HG03439 (cell line): ENCODE measurements at regions not wholly inside any gene's neighbourhood (a gene's known extent, or its start where the extent isn't known, plus 50 kb on each side); places are given as distances from the start of the nearest gene placed in this dataset.
"Not testable (repeated sequence)": the region's sequence is repeated elsewhere in the genome, so short reads cannot be mapped to it uniquely, and the experiment has no call there.

ENCODE experiments used
- ATAC-seq: cut with Tn5 transposase; IDR thresholded peaks from one replicate; pipeline ENCODE4 v1.9.1; 2021; ENCODE audit warnings: mild to moderate bottlenecking, moderate library complexity; ENCODE audit not compliant: unreplicated experiment

DNA sequence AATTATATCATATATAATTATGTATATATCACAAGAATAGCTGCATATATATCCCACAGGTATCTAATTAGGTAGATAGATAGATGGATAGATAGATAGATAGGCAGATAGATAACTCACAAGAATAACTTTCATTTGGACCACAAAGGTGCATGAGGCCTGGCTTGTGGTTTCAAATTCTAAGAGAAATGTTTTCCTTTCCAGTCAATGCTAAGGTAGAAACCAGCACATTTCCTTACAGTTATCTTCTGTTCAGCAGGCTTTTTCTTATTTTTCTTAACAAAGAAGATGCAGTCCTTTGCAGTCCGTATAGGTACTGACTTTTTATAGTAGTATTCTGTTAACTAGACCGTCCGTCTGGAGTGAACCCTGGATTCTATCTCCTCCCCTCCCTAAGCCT is 152.9 kb upstream of the ANKFN1 start:
- no peak for ATAC-seq

DNA sequence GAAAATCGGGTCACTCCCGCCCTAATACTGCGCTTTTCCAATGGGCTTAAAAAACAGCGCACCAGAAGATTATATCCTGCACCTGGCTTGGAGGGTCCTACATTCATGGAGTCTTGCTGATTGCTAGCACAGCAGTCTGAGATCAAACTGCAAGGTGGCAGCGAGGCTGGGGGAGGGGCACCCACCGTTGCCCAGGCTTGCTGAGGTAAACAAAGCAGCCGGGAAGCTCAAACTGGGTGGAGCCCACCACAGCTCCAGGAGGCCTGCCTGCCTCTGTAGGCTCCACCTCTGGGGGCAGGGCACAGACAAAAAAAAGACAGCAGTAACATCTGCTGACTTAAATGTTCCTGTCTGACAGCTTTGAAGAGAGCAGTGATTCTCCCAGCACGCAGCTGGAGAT is 150.6 kb upstream of the ANKFN1 start:
- ATAC-seq = not testable (repeated sequence)

DNA sequence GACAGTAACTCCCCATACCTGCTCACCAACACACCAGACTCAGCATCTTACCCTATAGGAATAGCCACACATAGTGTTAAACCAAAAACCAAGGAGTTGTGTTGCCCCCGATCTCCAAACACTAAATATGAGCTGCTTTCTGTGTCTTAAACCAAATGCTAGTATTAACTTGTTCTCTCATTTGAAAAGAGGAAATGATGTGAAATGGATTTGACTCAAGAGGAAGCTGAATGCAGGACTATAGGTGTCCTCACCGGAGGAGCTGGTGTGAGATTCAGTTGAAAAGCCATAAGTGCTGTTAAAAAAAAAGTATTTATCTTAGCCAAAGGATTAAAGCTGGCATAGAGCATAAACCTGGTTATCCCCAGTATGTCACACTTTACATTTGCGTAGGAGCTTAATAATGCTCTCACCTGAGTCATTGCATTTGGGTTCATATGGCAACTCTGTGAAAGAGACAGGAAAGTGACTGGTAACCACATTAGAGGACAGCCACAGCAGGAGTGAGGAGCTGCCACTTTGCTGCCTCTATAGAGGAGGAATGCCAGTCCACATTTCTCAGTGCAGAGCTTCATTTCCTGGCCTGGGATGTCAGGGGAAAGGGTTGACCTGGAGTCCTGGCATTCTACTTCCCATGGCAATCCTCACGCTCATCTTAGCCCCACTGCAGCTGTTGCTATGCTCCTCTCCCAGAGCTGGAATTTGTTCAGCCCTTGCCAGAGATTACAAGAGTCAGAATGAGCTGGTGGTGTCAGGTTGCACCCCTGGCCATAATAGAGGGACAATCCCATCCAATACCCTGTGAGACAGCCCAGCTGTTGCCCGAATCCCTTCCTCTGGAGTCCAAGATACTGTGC is 143.3 kb upstream of the ANKFN1 start:
- no peak for ATAC-seq

DNA sequence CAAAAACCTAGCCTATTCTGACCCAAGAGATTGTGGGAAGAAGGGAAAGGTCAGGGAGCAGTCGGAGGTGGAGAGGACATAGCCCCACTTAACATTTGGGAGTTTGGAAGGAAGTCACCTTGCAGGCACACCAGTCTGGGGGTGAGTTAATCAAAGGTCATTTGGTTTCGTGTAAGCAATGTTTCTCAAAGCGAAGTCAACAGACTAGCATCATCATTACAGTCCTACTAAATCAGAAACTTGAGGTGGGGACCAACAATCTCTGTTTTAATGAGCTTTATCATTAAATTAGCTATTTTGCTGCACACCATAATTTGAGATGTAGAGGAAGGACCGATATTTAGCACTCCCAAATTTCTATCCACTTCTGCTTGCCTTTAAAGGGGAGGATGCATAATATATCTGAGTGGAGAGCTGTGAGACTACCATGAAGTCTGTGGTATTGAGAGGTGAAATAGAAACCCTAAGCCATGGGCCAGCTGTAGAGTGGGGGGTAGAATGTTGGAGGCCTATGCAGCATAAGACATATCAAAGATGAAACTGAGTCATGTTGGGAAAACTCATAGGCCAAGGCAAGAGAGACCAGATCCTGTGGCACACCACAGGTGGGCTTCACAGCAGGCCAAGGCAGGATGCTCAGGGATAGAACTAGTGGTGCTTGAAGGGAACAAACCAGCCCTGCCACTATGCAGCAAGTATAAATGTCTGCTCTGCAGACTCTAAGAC is 141.7 kb upstream of the ANKFN1 start:
- ATAC-seq = no peak

DNA sequence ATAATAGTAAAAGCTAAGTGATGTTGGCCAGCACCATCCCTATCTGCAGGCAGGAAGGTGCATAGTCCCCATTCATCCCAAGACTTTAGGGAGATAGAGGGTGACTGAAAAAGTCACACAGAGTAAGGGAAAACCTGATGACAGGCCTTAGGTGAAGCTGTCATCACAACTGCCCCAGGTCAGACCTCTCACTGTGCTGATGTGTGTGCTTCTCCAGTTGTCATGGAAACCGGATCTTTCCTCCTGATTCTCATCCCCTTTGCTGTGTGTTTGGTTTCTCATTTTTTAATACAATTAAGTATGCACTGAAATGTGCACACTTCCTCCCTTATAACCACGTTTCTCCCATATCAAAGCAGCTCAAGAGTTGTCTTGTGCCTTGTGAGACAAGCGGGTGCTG is 135.1 kb upstream of the ANKFN1 start:
- ATAC-seq = no peak

DNA sequence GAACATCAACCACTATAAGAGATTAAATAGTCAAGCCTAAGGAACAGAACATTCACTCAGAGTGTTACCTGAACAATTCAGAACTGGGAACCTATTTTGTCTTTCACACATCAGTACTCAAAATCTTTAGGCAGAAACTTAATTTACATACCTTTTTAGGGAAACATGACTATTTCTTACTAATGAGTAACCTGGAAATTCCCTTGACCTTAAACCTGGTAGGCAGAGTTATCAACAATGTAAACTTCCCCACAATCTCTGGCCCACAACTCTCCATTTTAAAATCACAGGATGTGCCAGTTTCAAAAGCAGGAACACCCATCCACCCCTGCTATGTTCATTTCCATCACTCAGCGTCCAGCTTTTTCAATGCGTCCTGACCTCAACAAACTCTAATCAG is 132.9 kb upstream of the ANKFN1 start:
- ATAC-seq = no peak

DNA sequence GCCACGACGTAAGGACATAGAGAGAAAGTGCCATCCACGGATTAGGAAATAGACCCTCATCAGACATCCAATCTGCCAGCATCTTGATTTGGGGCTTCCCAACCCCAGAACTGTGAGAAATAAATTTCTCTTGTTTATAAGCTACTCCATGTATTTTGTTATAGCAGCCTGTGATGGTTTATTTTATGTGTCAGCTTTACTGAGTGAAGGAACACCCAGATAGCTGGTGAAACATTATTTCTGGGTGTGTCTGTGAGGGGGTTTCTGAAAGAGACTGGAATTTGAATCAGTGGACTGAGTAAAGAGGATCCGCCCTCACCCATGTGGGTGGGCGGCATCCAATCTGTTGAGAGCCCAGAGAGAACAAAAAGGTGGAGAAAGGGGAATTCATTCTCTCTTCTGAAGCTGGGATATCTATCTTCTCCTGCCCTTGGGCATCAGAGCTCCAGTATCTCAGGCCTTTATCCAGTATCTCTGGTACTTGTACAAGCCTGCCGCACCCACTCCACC is 131.5 kb upstream of the ANKFN1 start:
- no peak for ATAC-seq

DNA sequence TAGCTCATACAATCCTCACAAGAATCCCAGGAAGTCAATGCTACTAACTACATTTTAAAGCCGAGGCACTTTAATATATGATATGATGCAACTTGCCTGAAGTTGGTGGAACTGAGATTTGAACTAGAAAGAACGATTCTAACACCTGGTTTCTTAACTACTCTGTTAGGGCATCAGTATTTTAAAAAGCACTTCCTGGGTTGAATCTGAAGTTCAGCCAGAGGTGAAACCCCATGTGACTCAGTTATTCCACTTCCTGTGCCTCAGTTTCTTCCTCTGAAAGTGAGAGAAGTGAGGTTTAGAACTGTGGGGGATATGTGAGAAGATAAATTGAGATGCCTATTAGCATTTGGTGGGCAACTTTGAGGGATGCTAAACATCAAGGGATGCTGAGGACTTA is 129.4 kb upstream of the ANKFN1 start:
- ATAC-seq = no peak

DNA sequence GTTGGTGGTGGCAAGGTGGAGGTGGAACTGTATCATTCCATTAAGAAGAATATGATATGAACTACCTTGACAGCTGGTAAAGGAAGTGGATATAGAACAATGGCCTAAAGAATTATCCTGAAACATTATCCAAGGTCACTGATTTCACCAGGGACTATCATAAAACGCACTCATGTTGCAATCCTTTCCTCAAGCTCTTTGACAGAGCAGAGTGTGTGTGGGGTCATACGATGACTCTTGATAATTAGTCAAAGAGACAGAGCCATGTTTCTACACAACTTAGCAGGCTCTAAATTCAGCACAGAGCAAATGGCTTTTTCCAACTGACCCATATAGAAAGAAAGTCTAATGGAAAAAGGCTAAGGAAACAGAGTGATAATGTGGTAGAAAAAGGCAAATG is 126.4 kb upstream of the ANKFN1 start:
- ATAC-seq = no peak

DNA sequence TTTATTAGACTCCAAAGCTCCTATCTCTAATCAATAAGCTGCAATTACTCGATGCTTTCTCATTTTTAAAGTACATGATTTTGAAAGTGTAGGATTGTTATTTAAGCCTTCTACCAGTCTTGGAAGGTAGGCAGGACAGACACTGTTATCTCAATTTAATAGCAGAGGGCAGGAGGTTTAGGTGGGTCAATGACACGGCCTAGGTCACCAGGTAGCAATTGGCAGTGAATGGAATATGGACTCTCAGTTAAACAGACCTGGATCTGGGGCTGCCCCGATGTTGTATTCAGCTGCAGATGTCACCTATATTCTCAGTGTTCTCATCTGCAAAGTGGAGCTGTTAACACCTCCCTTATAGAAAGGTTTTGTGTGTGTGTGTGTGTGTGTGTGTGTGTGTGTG is 124.4 kb upstream of the ANKFN1 start:
- ATAC-seq = no peak

DNA sequence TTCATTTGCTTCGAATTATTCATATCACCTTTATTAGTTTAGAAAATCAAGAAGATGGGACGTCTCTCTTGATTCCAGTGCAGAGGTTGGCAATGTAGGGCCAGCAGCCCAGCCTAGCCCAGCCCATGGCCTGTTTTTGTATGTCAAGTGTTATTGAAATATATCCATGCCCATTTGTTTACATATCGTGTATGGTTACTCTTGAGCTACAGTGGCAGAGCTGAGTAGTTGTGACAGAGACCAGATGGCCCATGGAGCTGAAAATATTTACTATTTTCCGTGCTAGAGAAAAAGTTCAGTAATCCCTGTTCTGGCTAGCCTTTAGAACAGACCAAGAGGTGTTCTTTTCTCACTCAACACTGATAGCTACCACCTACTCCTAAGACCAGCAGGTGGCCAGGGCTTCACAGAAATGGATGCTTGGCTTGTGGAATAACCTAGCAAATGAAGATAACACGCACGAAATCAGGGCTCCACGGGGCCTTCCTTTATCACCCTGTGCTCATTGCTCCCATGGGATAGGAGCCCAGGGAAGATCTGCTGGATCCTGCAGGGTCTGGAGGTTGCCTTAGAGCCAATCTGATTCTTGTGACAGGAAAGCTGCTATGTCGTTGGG is 123.2 kb upstream of the ANKFN1 start:
- no peak for ATAC-seq

DNA sequence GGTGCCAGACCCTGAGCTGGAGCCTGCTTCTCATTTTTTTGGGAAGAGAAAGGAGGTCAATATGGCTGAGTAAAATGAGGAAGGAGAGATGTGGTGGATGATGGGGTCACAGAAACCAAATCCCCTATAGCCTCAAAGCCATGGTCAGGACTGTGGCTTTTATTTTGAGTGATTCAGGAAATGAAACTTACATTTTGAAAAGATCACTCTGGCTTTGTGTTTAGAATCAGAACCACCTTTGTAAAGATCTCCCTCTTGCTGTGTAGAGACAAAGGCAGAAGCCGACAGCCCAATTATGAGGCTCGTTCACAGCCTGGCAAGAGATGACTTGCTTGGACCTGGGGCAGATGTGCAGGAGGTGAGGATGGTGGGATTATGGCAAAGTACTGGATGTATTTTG is 121.6 kb upstream of the ANKFN1 start:
- no peak for ATAC-seq

DNA sequence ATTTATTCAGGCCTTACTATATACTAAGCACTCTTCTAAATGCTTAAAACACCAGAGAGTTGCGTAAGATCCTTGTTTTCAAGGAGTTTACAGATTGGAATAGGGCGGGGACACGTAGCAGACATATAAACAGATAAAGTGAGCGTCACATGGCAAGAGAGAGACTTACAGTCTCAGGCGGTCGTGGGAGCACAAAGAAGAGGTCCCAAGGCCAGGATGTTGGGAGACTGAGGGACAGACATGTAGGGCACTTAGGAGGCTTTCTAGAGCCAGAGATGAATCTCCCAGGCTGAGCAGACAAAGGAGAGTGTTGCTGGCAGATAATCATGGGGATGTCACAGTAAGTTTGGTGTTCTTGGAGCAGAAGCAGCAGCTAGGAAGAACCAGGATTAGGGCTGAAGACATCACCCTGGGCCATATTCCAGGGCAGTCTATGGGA is 119.1 kb upstream of the ANKFN1 start:
- no peak for ATAC-seq

DNA sequence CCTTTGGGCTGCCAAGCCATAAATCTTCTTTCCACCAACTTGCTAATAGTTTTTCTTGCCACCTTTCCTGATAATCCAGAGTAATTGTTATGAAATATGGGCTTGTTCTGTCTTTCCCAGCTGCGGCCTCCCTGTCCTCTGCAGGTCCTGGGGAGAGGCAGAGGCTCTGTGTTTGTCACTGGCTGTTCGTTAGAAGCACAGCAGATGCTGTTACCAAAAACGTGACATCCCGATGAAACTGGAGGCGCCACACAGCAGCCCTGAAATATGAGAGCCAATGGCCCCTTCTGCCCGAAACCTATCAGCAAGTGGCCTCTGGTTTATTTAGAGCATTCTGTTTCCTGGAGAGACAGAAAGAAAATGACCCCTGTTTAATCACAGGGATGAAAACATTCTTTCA is 115.1 kb upstream of the ANKFN1 start:
- ATAC-seq = no peak

DNA sequence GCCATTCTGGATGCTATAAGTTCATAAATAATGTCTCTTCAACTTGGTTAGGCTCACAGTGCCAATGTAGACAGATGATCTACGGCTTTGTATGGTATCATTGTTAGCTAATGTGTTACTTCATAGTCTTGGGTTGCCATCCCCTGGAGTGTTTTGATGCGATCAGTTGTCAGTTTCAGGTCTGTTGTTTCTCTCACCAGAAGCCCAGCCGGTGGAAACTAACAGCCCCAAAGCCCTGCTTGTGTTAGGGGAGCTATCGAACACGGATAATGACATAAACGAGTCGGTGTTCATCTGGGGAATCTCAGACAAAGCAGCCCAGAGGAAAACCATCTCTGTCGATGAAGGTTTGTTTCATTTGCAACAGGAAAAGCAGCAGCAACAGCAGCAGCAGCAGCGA is 107.4 kb upstream of the ANKFN1 start:
- no peak for ATAC-seq

DNA sequence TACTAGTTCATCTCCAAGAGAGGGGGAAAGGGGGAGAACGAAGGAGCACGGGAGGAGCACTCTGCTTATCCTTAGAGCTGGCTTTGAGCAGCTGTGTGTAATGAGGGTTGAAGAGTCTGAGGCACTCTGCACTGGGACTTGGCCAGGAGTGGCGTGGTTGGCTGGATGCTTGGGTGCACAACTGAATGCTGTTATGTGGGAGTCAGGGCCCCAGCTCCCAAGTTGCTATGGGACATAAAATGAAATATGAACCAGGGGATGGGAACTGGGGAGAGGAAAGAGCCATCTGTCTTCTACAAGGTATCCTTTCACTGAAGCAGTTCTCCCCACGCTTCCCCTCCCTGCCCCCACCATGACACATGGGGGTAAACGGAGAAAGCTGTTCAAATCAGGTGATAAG is 105.9 kb upstream of the ANKFN1 start:
- ATAC-seq = no peak

DNA sequence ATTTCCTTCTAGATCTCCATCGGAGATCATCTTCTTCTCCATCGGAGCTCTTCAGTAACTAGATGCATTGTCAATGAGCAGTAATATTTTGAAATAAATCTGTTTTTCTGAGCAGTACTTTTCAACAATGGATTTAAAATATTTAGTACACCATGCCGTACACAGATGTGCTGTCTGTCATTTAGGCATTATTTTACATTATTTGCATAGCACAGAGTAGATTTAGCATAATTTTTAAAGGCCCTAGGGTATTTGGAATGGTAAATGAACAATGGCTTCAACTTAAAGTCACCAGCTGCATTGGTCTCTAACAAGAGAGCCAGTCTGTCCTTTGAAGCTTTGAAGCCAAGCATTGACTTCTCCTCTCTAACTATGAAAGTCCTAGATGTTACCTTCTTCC is 95.4 kb upstream of the ANKFN1 start:
- no peak for ATAC-seq

DNA sequence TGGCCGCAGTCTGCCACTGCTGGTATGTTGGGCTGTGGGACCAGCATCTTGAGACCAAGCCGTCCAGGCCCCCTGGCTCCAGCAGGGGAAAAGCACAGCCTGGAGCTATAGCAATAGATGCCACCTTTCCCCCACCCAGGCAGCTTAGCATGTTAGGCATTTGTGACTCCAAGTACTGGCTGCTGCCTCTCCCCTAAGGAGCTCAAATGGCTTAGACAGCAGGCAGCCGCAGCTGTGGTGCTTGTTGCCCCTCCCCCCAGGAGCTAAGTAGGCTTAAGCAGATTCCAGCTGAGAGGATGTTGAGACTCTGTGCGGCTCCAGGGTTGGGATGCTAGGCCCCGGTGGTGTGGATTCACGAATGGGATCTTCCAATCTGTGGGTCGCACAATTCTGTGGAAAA is 88.8 kb upstream of the ANKFN1 start:
- no peak for ATAC-seq

DNA sequence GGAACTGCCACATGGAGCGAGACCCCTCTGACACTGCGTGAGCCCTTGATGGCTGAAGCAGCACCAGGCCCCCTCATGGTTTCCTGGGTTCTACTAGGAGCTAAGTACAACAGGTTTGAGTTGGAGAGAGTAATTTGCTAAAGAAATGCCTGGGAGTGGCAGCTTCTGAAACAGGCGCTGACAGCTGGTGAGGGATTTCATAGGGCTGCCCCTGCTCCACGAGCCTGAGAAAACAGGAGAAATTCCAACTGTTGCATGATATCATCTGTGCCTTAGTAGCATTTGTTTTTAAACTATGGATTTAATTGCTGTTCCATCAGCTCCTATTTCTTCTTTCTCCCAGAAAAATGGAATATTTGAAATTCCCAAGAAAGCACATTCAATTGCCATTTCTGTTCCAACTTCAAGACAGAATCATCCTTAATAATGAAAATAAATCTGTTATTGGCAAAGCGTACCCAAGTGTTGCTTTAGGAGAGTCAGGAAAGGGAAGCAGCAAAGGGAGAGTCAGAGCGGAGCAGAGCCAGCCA is 78.8 kb upstream of the ANKFN1 start:
- no peak for ATAC-seq

DNA sequence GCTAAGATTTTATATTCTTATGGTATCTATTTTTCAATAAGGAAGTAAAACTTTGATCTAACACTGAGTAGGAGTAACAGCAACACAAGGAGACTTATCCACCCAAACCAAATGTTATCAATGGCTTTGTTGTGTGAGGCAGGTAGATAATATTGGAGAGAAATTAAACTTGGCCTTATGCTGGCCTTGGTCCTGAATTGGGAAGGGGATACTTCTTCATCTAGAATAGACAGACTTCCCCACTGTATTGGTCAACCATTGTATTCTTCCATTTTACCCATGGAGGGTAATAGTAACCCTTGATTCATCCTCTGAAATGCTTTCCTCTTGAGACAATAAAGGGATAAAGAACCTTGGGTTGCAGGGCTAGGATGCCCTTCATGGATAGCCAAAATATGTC is 76.3 kb upstream of the ANKFN1 start:
- no peak for ATAC-seq

DNA sequence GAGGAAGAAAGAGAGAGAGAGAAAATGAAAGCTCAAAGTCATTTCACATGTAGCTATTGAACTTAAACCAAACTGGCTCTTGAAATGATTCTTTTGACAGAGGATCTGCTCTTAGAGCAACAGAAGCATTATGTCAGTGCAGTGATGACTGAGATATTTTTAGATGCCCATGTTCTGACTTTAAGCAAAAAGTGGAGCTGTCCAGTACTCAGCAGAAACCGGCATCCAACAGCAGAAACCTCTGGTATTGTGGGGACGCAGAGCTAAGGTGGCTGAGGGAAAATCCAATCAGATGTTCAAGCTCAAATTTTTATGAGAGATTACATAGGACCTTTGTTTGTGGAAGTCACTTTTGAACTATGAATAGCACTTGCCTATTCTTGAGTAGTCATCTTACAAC is 69.8 kb upstream of the ANKFN1 start:
- no peak for ATAC-seq
